ENCODE measurements at regions not wholly inside any gene's neighbourhood (a gene's known extent, or its start where the extent isn't known, plus 50 kb on each side); places are given as distances from the start of the nearest gene placed in this dataset.

DNA sequence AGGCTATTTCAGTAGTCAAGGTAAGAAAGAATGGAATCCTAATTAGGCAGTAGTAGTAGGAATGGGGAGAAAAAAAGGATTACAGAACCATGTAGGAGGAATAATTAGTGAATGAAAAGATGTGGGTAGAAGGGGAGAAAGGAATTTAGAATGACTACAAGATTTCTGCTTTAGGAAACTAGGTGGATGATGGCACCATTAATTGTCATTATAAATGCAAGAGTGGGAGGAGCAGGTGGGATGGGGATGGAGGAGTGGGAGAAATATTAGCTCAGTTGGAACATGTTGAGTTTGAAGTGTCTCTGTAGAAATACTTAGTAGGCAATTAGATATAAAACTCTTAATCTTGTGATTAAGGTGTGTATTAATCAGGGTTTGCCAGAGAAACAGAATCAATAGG, 50.0 kb upstream of the C21orf91 start:
- no peak for DNase-seq
